B cell (primary cell): ENCODE measurements at regions not wholly inside any gene's neighbourhood (a gene's known extent, or its start where the extent isn't known, plus 50 kb on each side); places are given as distances from the start of the nearest gene placed in this dataset.

Experiments
- EZH2 ChIP-seq: IDR thresholded peaks from 2 replicates; pipeline ENCODE4 v1.6.1; 2012; ENCODE audit warnings: borderline replicate concordance, low read depth, mild to moderate bottlenecking, moderate library complexity, low read length; ENCODE audit not compliant: insufficient read depth, poor library complexity, severe bottlenecking
- TF ChIP-seq, protein P1 (sequence below): fragments of 200-600 bp; IDR thresholded peaks from one replicate; pipeline ENCODE4 v1.8.0; 2022; ENCODE audit warnings: antibody characterized with exemption, mild to moderate bottlenecking

GRCh38 chr3:1843111-1843510 is 255.6 kb upstream of the CNTN4 start:
- TF ChIP-seq, protein P1, sequence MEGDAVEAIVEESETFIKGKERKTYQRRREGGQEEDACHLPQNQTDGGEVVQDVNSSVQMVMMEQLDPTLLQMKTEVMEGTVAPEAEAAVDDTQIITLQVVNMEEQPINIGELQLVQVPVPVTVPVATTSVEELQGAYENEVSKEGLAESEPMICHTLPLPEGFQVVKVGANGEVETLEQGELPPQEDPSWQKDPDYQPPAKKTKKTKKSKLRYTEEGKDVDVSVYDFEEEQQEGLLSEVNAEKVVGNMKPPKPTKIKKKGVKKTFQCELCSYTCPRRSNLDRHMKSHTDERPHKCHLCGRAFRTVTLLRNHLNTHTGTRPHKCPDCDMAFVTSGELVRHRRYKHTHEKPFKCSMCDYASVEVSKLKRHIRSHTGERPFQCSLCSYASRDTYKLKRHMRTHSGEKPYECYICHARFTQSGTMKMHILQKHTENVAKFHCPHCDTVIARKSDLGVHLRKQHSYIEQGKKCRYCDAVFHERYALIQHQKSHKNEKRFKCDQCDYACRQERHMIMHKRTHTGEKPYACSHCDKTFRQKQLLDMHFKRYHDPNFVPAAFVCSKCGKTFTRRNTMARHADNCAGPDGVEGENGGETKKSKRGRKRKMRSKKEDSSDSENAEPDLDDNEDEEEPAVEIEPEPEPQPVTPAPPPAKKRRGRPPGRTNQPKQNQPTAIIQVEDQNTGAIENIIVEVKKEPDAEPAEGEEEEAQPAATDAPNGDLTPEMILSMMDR, result no peak
- no peak for TF ChIP-seq EZH2
